ENCODE measurements at regions not wholly inside any gene's neighbourhood (a gene's known extent, or its start where the extent isn't known, plus 50 kb on each side); places are given as distances from the start of the nearest gene placed in this dataset.
"Not testable (repeated sequence)": the region's sequence is repeated elsewhere in the genome, so short reads cannot be mapped to it uniquely, and the experiment has no call there.

GRCh38 chr20:12130781-12131180 is 213.1 kb downstream of the BTBD3 start:
- no peak for DNase-seq

- DNase-seq: no peak
Measured at GRCh38 chr20:12133553-12133952, 215.9 kb downstream of the BTBD3 start.

- not testable (repeated sequence) for DNase-seq
Measured at GRCh38 chr20:12145951-12146350, 228.3 kb downstream of the BTBD3 start.

GRCh38 chr20:12152996-12153395 is 235.3 kb downstream of the BTBD3 start:
- no peak for DNase-seq

DNA sequence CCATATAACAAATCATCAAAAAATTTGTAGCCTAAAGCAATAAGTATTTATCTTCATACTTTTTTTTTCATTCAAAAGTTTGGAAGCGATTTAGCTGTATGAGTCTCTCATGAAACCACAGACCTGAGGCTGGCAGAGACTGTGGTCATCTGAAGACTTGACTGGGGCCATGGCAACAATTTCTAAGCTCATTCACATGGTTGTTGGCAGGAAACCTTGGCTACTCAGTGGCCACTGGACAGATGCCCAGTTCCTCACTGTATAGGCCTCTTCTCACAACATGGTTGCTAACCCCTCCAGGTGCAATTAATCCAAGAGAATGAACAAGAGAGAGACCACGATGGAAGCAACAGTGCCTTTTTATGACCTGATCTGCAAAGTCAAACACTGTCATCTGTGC is 235.9 kb downstream of the BTBD3 start:
- no peak for DNase-seq

GRCh38 chr20:12156252-12156651 is 238.6 kb downstream of the BTBD3 start:
- no peak for DNase-seq

DNA sequence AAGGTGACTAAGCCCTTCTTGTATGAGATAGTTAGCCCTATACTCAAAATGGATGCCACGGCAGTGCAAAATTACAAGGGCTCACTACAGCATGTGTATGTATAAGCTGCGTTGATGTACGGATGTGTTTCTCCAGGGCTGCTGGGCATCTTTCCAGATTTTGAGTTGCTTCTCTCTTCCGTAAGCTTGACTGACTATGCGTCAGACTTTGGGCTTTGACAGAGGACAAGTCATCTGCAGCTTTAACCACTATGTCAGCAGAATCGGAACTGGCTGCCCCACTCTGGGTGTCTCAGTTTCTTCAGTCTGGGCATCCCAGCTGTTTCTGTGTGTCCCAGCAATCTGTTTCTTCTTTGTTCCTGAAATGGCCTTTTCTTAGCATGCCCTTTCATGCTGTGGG is 241.6 kb downstream of the BTBD3 start:
- DNase-seq: no peak

DNA sequence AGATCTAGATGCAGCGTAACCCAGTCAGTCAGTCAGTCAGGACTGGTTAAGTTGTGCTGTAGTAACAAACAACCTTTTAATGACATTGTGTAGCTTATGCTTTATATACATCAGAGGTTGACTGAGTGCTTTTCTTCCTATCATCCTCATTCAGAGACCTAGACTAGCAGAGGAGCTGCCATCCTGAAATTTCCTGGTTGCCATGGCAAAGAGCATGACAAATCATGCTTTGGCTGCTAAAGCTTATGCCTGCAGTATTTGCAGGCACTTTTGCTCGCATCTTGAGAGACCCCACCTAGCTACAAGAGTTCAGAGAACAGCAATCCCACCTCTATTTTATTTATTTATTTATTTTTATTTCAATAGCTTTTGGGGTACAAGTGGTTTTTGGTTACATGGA is 244.0 kb downstream of the BTBD3 start:
- DNase-seq: no peak

DNA sequence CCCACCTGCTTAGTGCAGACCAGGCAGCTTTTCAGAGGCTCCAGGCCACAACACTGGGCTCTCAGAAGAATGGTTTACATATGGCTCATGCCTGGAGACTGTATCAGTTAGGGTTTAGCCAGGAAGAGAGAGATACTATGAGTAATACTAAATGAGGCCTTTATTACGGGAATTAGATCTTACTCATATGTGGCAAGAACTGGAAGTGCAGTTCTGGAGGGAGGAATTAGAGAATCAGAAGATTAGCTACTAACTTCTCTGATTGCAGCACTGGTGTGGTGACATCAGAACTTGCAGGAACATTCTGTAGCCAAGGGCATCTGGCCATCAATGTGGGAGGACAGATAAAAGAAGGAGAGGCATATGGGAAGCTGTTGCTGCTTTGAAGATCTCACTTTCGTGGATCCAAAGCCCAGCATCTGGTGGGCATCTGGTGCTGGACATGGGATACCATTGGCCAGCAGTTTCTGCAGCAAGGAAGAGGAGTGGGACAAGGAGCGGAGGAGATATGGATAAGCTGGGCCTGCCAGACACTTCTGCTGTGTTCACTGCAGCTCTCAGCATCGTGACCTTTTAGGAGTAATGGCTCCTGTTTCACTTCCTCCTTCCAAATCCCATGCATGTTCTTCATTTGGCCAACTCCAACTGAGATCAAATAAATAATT is 248.5 kb downstream of the BTBD3 start:
- no peak for DNase-seq

GRCh38 chr20:12170406-12170805 is 252.7 kb downstream of the BTBD3 start:
- no peak for DNase-seq

DNA sequence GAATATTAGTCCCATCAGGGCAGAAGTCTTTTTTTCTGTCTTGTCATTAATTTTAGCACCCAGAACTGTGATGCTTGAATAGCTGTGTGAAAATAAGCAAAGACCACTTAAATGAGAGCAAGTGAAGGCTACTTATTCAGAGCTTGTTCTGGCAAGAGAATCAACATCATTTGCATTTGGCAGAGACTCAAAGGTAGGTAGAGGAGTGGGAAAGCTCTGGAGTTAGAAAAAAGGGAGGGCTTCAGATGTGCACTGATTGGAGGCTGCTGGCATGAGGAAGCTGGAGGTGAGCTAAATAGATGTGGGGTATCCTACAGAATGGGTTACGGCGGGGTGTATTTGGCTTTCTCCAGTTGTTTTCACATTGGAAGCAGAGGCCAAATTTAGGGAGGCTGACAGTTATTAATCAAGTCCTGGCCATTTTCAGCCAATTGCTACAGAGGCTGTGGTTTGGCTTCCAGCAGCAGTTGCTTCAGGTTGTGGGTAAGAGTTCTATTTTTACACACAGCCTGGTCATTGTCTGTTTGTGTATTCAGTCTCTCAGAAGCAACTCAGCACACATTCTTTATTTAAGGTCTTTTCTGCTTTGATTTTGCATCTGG is 254.3 kb downstream of the BTBD3 start:
- no peak for DNase-seq

GRCh38 chr20:12173347-12174012 is 255.8 kb downstream of the BTBD3 start:
- DNase-seq: no peak

- no peak for DNase-seq
Measured at GRCh38 chr20:12175538-12175937, 257.8 kb downstream of the BTBD3 start.

GRCh38 chr20:12177657-12178293 is 260.1 kb downstream of the BTBD3 start:
- no peak for DNase-seq

- no peak for DNase-seq
Measured at GRCh38 chr20:12179692-12180091, 262.0 kb downstream of the BTBD3 start.

DNA sequence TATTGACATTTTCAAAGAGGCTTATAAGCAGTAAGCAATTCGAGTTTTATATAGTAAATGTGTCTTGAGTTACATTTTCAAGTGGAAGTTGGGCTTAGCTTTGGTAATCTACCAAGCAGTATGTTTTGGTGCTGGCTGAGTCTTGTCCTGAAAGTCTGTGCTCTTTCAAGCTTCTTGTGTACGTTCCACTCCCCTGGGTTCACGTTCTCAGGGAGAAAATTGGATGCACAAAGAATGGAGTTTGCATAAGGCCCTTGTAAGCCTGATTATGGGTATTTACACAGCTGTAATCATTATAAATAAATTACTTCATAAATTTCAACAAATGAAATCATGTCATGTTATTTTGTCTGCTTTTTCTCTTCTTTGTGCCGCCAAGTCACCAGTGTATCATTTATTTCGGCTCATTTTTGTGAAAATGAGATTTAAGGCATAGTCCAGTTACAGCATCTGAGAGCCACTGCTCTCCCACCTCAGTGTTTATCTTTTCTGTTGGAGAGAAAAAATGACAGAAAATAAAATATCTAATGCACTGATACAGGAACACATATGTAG is 262.5 kb downstream of the BTBD3 start:
- no peak for DNase-seq

- no peak for DNase-seq
Measured at GRCh38 chr20:12198281-12198680, 280.6 kb downstream of the BTBD3 start.

DNA sequence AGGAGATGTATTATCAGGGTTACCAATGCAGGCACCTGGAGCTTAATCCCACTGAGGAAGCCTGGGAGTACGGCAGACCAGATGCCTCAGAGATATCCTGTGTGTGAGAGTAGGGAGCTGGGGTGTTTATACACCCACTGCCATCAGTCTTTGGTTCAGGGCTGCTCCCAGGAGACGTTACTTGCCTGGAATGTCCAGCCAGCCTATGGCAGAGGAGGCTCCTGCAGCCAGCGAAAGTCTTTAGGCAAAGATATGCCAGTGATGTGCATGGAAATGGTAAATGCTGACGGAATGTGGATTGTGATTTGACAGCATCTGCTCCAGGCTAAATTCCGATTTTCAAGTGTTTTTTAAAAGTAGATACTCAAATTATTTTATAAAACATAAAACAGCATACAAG is 282.0 kb downstream of the BTBD3 start:
- no peak for DNase-seq

GRCh38 chr20:12201289-12201991 is 283.7 kb downstream of the BTBD3 start:
- no peak for DNase-seq

DNA sequence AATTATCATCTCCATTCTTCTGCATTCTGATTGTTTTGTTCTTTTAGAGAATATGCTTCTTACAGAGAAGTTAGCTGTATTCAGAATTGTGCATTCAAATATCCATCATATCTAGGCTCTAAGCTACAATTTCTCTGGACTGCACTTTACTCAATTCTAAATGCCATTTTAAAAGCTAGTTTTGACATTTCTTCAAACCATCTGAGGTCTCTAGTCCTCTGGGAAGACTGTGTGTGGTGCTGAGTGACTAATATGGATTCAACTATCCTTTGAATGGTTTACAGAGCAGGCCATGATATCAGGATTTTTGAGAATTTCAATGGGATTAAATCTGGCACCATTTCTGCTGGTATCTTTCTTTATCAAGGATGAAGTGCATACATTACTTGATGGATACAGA is 285.7 kb downstream of the BTBD3 start:
- no peak for DNase-seq

DNA sequence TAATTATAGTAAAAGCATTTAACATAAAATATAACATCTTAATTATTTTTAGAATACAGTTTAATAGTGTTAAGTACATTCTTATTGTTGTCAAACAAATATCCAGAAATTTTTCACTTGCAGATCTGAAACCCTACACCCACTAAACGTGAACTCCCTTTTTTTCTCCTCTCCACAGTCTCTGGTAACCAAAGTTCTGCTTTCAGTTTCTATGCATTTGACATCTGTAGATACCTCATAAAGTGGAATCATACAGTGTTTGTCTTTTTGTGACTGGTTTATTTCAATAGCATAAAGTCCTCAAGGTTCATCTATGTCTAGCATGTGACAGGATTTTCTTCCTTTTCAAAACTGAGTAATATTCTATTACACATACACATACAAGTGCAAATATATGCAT is 286.3 kb downstream of the BTBD3 start:
- DNase-seq: no peak

DNA sequence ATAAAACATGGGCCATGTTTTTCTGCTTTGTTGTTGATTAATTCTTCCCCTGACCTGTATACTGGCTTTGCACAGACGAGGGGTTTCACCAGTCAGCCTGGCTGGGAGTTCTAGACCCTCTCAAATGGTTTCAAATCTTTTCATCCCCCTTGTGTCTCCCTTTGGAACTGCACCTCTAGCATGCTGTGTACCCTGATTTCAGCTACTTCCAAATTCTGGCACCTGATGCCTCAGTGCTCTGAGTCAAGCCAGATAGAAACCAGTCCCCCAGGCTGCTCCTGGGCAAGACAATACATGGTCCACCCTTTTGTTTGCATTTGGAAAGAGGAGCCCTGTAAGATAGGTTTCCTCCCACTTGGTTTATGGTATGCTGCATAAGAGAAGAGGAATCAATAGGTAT is 290.2 kb downstream of the BTBD3 start:
- no peak for DNase-seq

GRCh38 chr20:12210591-12210990 is 292.9 kb downstream of the BTBD3 start:
- no peak for DNase-seq
